Activated B cell treated with CpG ODN at 0.5 μM for 24 hours (primary cell): ENCODE measurements at regions not wholly inside any gene's neighbourhood (a gene's known extent, or its start where the extent isn't known, plus 50 kb on each side); places are given as distances from the start of the nearest gene placed in this dataset.

ENCODE experiments used
- ATAC-seq: fragments of 200-7000 bp; cut with Tn5 transposase; one replicate; pipeline ENCODE4 v1.10.0; 2021; ENCODE audit warnings: low read depth, mild to moderate bottlenecking, moderate library complexity
- CTCF ChIA-PET: fragments of 350-600 bp; sonication (Branson Sonifier 250); formaldehyde crosslinking; loops from one replicate; lab custom pipeline; 2021; ENCODE audit warnings: antibody characterized with exemption; lab: Charles Lee
- POLR2A ChIA-PET: fragments of 350-600 bp; sonication (Branson Sonifier 250); formaldehyde crosslinking; loops from one replicate; lab custom pipeline; 2021; ENCODE audit warnings: antibody characterized with exemption; lab: Charles Lee
- DNase-seq: peaks from one replicate; pipeline ENCODE4 v3.0.0; 2022
- H3K27ac Mint-ChIP-seq: one replicate; pipeline ENCODE4 v1.8.0; 2020; ENCODE audit warnings: mixed read lengths
- H3K27me3 Mint-ChIP-seq: one replicate; pipeline ENCODE4 v1.8.0; 2021; ENCODE audit warnings: mixed read lengths
- H3K36me3 Mint-ChIP-seq: one replicate; pipeline ENCODE4 v1.8.0; 2021; ENCODE audit warnings: low read depth, mixed read lengths
- H3K4me1 Mint-ChIP-seq: one replicate; pipeline ENCODE4 v1.8.0; 2021; ENCODE audit warnings: mixed read lengths
- H3K4me3 Mint-ChIP-seq: one replicate; pipeline ENCODE4 v1.8.0; 2020; ENCODE audit warnings: mild to moderate bottlenecking, mixed read lengths
- H3K9me3 Mint-ChIP-seq: one replicate; pipeline ENCODE4 v1.8.0; 2020; ENCODE audit warnings: mixed read lengths
- CTCF ChIP-seq: fragments of 200-600 bp; IDR thresholded peaks from one replicate; pipeline ENCODE4 v1.8.0; 2022; ENCODE audit warnings: antibody characterized with exemption, mild to moderate bottlenecking
- intact Hi-C: fragments of 100-400 bp; cut with micrococcal nuclease; formaldehyde crosslinking; loops from one replicate; pipeline ENCODE4 v1.15.1; 2024

DNA sequence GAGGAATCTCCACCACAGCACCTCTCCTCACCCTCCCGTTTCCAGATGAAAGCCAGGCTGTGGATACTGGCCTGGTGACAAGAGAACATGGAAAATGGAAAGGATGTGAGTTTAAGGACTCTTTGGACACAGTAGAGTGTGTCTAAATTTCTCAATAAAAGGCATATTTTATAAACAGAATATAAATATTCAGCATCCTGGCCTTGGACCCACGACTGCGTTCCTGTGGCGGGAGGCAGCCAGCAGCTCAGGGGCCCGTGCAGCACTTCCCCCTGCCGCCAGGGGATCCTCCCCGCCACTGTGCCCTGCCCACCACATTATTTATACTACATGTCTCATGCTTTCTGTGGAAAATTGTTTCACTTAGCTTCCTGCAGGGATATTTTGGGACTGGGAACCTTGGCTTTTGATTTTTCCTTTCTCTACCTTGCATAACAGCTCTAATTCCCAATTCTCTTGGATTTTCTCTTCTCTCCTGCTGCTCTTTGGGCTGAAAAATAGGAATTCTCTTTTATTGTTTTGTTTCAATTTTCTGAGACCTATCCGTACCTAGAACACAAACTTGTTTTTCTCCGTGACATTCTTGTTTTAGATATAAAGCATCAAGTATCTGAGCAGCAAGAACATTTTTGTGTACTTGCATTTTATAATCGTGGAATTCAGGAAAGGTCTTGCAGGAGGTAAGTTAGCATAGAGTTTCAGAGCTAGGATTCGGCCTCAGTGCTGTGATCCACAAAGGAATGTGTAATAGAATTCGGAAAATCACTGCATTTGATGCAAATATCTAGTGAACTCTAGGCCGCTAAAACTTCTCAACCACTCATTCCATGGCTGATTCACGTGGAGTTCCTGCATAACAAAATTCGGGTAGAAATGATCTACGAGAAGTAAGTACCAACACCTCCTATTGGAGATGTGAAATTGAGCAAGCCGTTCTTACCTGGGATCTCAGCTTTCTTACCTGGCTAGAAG lies 107.7 kb upstream of the SPATA13 start:
- Mint-ChIP-seq H3K27ac (no peak overlapping the region), H3K4me3 (no peak overlapping the region), H3K36me3 (no peaks in the 10 kb centered on the region), H3K9me3 (no peaks in the 10 kb centered on the region), H3K27me3 (peaks cover 9% of the 10 kb centered on the region), H3K4me1 (peaks cover 9% of the 10 kb centered on the region)
- ChIA-PET CTCF (interaction anchor here (0.8 to 4.4 kb wide), 15 partner anchors 9 to 177 kb away, joined by 3 to 56 read pairs (median 4); no protein-coding TSS in a partner anchor), POLR2A (no interaction called here)
- TF ChIP-seq CTCF = no peak
- intact Hi-C loops = loop anchor here (1.0 to 10.0 kb wide), 4 partner anchors 107 to 588 kb away; partner anchors contain the start of gene SPATA13
- ATAC-seq = no peak
- DNase-seq = no peak

DNA sequence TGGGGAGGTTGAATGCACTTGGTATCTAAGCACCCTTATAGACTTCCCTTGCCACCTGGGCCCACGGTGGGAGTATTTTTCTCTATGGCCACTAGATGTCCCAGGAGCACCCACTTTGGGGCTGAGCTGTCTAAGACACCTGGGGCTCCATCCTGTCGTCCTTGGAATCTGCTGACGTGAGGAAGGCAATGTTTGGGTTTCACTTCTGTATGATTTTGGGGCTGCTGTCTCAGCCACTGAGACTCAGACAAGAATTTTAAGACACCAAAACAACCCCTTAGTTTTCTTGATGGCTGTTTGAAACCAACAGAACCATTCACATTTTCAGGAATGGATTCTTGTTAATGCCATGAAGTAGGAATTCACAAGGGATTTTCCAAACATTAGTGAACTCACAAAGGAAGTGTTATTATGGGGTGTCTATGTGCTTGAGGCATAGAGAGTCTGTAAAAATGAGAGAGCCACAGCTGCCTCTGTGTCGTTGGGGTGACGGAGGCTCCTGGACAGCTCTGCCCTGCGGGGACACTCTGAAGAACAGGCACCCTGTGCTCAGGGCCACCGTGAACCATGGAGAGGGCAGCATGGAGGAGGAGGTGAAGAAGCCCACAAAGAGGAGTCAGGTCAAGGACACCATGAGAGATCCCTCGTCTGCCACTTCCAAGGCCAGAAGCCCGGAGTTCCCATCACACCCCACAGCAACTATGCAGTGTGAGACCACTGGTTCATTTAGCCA lies 106.8 kb upstream of the SPATA13 start:
- TF ChIP-seq CTCF = no peak
- peak; percentile 18 for DNase-seq
- Mint-ChIP-seq H3K27ac (no peak overlapping the region), H3K27me3 (peaks cover 9% of the 10 kb centered on the region), H3K9me3 (no peaks in the 10 kb centered on the region), H3K4me1 (peaks cover 9% of the 10 kb centered on the region), H3K36me3 (no peaks in the 10 kb centered on the region), H3K4me3 (no peak overlapping the region)
- ATAC-seq = peak; percentile 92
- ChIA-PET CTCF (interaction anchor here (0.8 to 4.4 kb wide), 15 partner anchors 8 to 176 kb away, joined by 3 to 56 read pairs (median 4); no protein-coding TSS in a partner anchor), POLR2A (no interaction called here)
- intact Hi-C loops = loop anchor here (1.0 to 10.0 kb wide), 4 partner anchors 107 to 589 kb away; partner anchors contain the start of gene SPATA13

DNA sequence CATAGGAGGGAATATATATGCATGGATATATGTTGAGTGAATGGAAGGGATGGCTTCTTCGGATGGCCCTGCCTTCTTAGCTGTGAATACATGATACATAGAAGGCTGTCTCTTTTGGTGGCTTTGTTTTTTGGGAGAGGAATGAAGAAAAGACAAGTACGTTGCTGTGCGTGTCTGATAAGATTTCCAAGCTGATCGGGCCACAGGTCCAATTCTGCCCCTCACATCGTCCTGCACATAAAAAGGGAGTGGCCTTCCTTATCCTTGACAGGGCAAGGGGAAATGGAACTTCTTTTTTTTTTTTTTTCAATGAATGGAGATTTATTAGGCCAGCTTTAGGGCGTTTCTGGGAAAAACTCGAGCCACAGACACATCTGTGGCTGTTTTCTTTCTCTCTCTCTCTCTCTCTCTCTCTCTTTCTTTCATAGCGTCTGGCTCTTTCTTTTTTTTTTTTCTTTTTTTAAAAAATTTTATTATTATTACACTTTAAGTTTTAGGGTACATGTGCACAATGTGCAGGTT lies 103.8 kb upstream of the SPATA13 start:
- H3K4me1 Mint-ChIP-seq = peaks cover 14% of the 10 kb centered on the region
- H3K27me3 Mint-ChIP-seq = peaks cover 8% of the 10 kb centered on the region
- no peaks in the 10 kb centered on the region for H3K36me3 Mint-ChIP-seq
- ChIA-PET CTCF (no interaction called here), POLR2A (no interaction called here)
- H3K4me3 Mint-ChIP-seq = no peak overlapping the region
- ATAC-seq (no peak), DNase-seq (no peak)
- no peak overlapping the region for H3K27ac Mint-ChIP-seq
- TF ChIP-seq CTCF = no peak
- no peaks in the 10 kb centered on the region for H3K9me3 Mint-ChIP-seq
- intact Hi-C loops = loop anchor here (10.0 kb wide), 1 partner anchor 592 kb away; no protein-coding TSS in a partner anchor

DNA sequence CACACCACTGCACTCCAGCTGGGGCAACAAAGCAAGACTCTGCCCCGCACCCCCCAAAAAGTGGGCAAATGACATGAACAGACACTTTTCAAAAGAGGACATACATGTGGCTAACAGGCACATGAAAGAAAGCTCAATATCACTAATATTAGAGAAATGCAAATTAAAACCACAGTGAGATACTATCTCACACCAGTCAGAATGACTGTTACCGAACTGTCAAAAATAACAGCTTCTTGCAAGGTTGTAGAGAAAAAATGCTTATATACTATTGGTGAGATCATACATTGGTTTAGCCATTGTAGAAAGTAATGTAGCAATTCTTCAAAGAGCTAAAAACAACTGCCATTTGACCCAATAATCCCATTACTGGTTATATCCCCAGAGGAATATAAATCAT lies 99.5 kb upstream of the SPATA13 start:
- peaks cover 5% of the 10 kb centered on the region for H3K4me1 Mint-ChIP-seq
- H3K27me3 Mint-ChIP-seq = peaks cover 6% of the 10 kb centered on the region
- intact Hi-C loops = no loop called here
- DNase-seq (no peak), ATAC-seq (no peak)
- TF ChIP-seq CTCF = no peak
- no peak overlapping the region for H3K4me3 Mint-ChIP-seq
- CTCF ChIA-PET = interaction anchor here (3.2 kb wide), 1 partner anchor 8 kb away, joined by 10 read pairs; no protein-coding TSS in a partner anchor
- POLR2A ChIA-PET = no interaction called here
- H3K27ac Mint-ChIP-seq = no peak overlapping the region
- H3K36me3 Mint-ChIP-seq = no peaks in the 10 kb centered on the region
- H3K9me3 Mint-ChIP-seq = no peaks in the 10 kb centered on the region
